GM21619 (cell line): ENCODE measurements at regions not wholly inside any gene's neighbourhood (a gene's known extent, or its start where the extent isn't known, plus 50 kb on each side); places are given as distances from the start of the nearest gene placed in this dataset.

ENCODE experiments used
- ATAC-seq: cut with Tn5 transposase; IDR thresholded peaks from one replicate; pipeline ENCODE4 v1.9.1; 2021; ENCODE audit not compliant: unreplicated experiment

GRCh38 chr5:155402927-155403640 lies 389.5 kb downstream of the KIF4B start:
- no peak for ATAC-seq

- no peak for ATAC-seq
These were observed 393.3 kb downstream of the KIF4B start for GRCh38 chr5:155406815-155407214.

GRCh38 chr5:155408465-155408864 lies 394.9 kb downstream of the KIF4B start:
- ATAC-seq: no peak

- ATAC-seq: no peak
These were observed 403.2 kb downstream of the KIF4B start for GRCh38 chr5:155416765-155417164.

GRCh38 chr5:155418960-155419579 lies 405.5 kb downstream of the KIF4B start:
- no peak for ATAC-seq

- ATAC-seq: no peak
These were observed 416.6 kb downstream of the KIF4B start for GRCh38 chr5:155430192-155430591.

- ATAC-seq: no peak
These were observed 420.7 kb downstream of the KIF4B start for GRCh38 chr5:155434267-155434666.

GRCh38 chr5:155434681-155435080 lies 421.1 kb downstream of the KIF4B start:
- ATAC-seq: no peak

GRCh38 chr5:155441849-155442248 lies 428.3 kb downstream of the KIF4B start:
- ATAC-seq: no peak

- no peak for ATAC-seq
These were observed 437.6 kb downstream of the KIF4B start for GRCh38 chr5:155451106-155451505.

- no peak for ATAC-seq
These were observed 442.4 kb downstream of the KIF4B start for GRCh38 chr5:155455791-155456514.

- ATAC-seq: no peak
These were observed 446.4 kb downstream of the KIF4B start for GRCh38 chr5:155459889-155460500.

GRCh38 chr5:155460501-155460931 lies 447.0 kb downstream of the KIF4B start:
- no peak for ATAC-seq

- ATAC-seq: no peak
These were observed 447.7 kb downstream of the KIF4B start for GRCh38 chr5:155461304-155461703.

GRCh38 chr5:155466851-155467250 lies 453.3 kb downstream of the KIF4B start:
- ATAC-seq: no peak

- no peak for ATAC-seq
These were observed 457.5 kb downstream of the KIF4B start for GRCh38 chr5:155471027-155471426.

GRCh38 chr5:155472780-155473179 lies 459.2 kb downstream of the KIF4B start:
- no peak for ATAC-seq

GRCh38 chr5:155475318-155475717 lies 461.8 kb downstream of the KIF4B start:
- ATAC-seq: no peak

- ATAC-seq: no peak
These were observed 467.2 kb downstream of the KIF4B start for GRCh38 chr5:155480731-155481131.

GRCh38 chr5:155481182-155481581 lies 467.6 kb downstream of the KIF4B start:
- no peak for ATAC-seq

- ATAC-seq: no peak
These were observed 468.9 kb downstream of the KIF4B start for GRCh38 chr5:155482428-155482827.

- no peak for ATAC-seq
These were observed 471.8 kb downstream of the KIF4B start for GRCh38 chr5:155485386-155485785.
